OCI-LY7 (cell line): ENCODE measurements at regions not wholly inside any gene's neighbourhood (a gene's known extent, or its start where the extent isn't known, plus 50 kb on each side); places are given as distances from the start of the nearest gene placed in this dataset.

Experiments
- EZH2phosphoT487 ChIP-seq: fragments of 200-600 bp; sonication (generic); IDR thresholded peaks from 2 replicates; pipeline ENCODE4 v1.6.1; 2018; ENCODE audit warnings: low read depth, borderline replicate concordance, mild to moderate bottlenecking, mixed run types, antibody characterized with exemption, low read length, moderate library complexity, mixed read lengths
- TF ChIP-seq, protein P1 (sequence below): fragments of 200-600 bp; sonication (generic); conservative IDR thresholded peaks from 2 replicates; pipeline ENCODE4 v1.5.1; 2014; ENCODE audit warnings: mild to moderate bottlenecking, antibody characterized with exemption, low read length, moderate library complexity, mixed read lengths

DNA sequence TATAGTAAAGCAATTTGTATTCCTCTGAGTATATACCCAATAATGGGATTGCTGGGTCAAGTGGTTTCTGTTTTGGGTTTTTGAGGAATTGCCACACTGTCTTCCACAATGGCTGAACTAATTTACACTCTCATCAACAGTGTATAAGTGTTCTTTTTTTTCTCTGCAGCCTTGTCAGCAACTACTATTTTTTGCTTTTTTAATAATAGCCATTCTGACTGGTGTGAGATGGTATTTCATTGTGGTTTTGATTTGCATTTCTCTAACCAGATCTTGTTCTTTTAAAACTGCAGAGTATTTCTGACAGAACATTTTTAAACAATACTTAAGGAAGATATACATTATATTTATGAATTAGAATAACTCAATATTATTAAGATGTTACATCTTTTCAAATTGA, 1140.5 kb upstream of the CNTN5 start:
- no peak for TF ChIP-seq EZH2phosphoT487
- TF ChIP-seq, protein P1, sequence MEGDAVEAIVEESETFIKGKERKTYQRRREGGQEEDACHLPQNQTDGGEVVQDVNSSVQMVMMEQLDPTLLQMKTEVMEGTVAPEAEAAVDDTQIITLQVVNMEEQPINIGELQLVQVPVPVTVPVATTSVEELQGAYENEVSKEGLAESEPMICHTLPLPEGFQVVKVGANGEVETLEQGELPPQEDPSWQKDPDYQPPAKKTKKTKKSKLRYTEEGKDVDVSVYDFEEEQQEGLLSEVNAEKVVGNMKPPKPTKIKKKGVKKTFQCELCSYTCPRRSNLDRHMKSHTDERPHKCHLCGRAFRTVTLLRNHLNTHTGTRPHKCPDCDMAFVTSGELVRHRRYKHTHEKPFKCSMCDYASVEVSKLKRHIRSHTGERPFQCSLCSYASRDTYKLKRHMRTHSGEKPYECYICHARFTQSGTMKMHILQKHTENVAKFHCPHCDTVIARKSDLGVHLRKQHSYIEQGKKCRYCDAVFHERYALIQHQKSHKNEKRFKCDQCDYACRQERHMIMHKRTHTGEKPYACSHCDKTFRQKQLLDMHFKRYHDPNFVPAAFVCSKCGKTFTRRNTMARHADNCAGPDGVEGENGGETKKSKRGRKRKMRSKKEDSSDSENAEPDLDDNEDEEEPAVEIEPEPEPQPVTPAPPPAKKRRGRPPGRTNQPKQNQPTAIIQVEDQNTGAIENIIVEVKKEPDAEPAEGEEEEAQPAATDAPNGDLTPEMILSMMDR, result no peak
